IMR-90 (cell line): ENCODE measurements at regions not wholly inside any gene's neighbourhood (a gene's known extent, or its start where the extent isn't known, plus 50 kb on each side); places are given as distances from the start of the nearest gene placed in this dataset.

Experiments used
- BHLHE40 ChIP-seq: fragments of 150-350 bp; IDR thresholded peaks from 2 replicates; pipeline ENCODE4 v1.6.1; 2016; ENCODE audit warnings: mild to moderate bottlenecking, low read depth, low read length
- CTCF ChIP-seq: conservative IDR thresholded peaks from 2 replicates; pipeline ENCODE4 v1.5.1; 2012; ENCODE audit warnings: mild to moderate bottlenecking, low read depth, low read length, improper control_type of control experiment
- ELK1 ChIP-seq: fragments of 150-350 bp; IDR thresholded peaks from 2 replicates; pipeline ENCODE4 v1.6.1; 2016; ENCODE audit warnings: low read depth, mild to moderate bottlenecking, low read length, moderate library complexity, borderline replicate concordance
- POLR2A ChIP-seq: IDR thresholded peaks from 2 replicates; pipeline ENCODE4 v1.6.1; 2012; ENCODE audit warnings: mild to moderate bottlenecking, low read depth, low read length
- RAD21 ChIP-seq: IDR thresholded peaks from 2 replicates; pipeline ENCODE4 v1.6.1; 2012; ENCODE audit warnings: low read length, improper control_type of control experiment
- SMC3 ChIP-seq: fragments of 150-350 bp; IDR thresholded peaks from 2 replicates; pipeline ENCODE4 v1.6.1; 2016; ENCODE audit warnings: low read depth, mild to moderate bottlenecking, antibody characterized with exemption, low read length, moderate library complexity
- USF2 ChIP-seq: fragments of 150-350 bp; IDR thresholded peaks from 2 replicates; pipeline ENCODE4 v1.6.1; 2017; ENCODE audit warnings: mild to moderate bottlenecking, antibody characterized with exemption, low read length, low read depth

GRCh38 chr18:60232541-60232940 is 140.0 kb downstream of the MC4R start:
- TF ChIP-seq CTCF (no peak), SMC3 (no peak), BHLHE40 (no peak), RAD21 (no peak), POLR2A (no peak), ELK1 (no peak), USF2 (no peak)
